WTC11 (cell line): ENCODE measurements at regions not wholly inside any gene's neighbourhood (a gene's known extent, or its start where the extent isn't known, plus 50 kb on each side); places are given as distances from the start of the nearest gene placed in this dataset.

Experiments used
- ATAC-seq: fragments of 200-7000 bp; cut with Tn5 transposase; 2 replicates; pipeline ENCODE4 v1.10.0; 2021; ENCODE audit warnings: mild to moderate bottlenecking, moderate library complexity
- CTCF ChIA-PET: fragments of 300-600 bp; sonication (Branson Sonifier 250); formaldehyde crosslinking; loops from one replicate; lab custom pipeline; 2021; ENCODE audit warnings: antibody characterized with exemption; lab: Charles Lee
- POLR2A ChIA-PET: fragments of 350-600 bp; sonication (Branson Sonifier 250); formaldehyde crosslinking; loops from one replicate; lab custom pipeline; 2021; ENCODE audit warnings: antibody characterized with exemption; lab: Charles Lee
- DNase-seq: peaks from one replicate; pipeline ENCODE4 v3.0.0; 2021; ENCODE audit warnings: low spot score
- H3K27ac Mint-ChIP-seq: 2 replicates; pipeline ENCODE4 v1.8.0; 2021; ENCODE audit warnings: mixed read lengths
- H3K27me3 Mint-ChIP-seq: 2 replicates; pipeline ENCODE4 v1.8.0; 2021; ENCODE audit warnings: low read depth, mild to moderate bottlenecking, moderate library complexity, mixed read lengths
- H3K36me3 Mint-ChIP-seq: 2 replicates; pipeline ENCODE4 v1.8.0; 2021; ENCODE audit warnings: mixed read lengths
- H3K4me1 Mint-ChIP-seq: 2 replicates; pipeline ENCODE4 v1.8.0; 2022; ENCODE audit warnings: mixed read lengths
- H3K4me3 Mint-ChIP-seq: 2 replicates; pipeline ENCODE4 v1.8.0; 2021; ENCODE audit warnings: mild to moderate bottlenecking, moderate library complexity, mixed read lengths
- H3K9me3 Mint-ChIP-seq: 2 replicates; pipeline ENCODE4 v1.8.0; 2021; ENCODE audit warnings: mixed read lengths
- ATF3 ChIP-seq: sonication (generic); formaldehyde crosslinking; conservative IDR thresholded peaks from 2 replicates; pipeline ENCODE4 v1.8.1; 2022; ENCODE audit warnings: mild to moderate bottlenecking, missing genetic modification reagents
- ESRRA ChIP-seq: sonication (generic); formaldehyde crosslinking; IDR thresholded peaks from 2 replicates; pipeline ENCODE4 v1.8.1; 2022; ENCODE audit warnings: mild to moderate bottlenecking, missing genetic modification reagents, borderline replicate concordance
- FOXJ3 ChIP-seq: sonication (generic); formaldehyde crosslinking; IDR thresholded peaks from 2 replicates; pipeline ENCODE4 v1.9.0; 2021; ENCODE audit warnings: missing genetic modification reagents, mild to moderate bottlenecking, borderline replicate concordance
- HMGXB4 ChIP-seq: sonication (generic); formaldehyde crosslinking; IDR thresholded peaks from 2 replicates; pipeline ENCODE4 v1.8.1; 2023; ENCODE audit warnings: mild to moderate bottlenecking, moderate library complexity, missing genetic modification reagents
- NFE2L1 ChIP-seq: sonication (generic); formaldehyde crosslinking; IDR thresholded peaks from 2 replicates; pipeline ENCODE4 v1.8.1; 2023; ENCODE audit warnings: missing genetic modification reagents
- NR1H2 ChIP-seq: sonication (generic); formaldehyde crosslinking; IDR thresholded peaks from 2 replicates; pipeline ENCODE4 v1.9.0; 2021; ENCODE audit warnings: mild to moderate bottlenecking, moderate library complexity, missing genetic modification reagents
- PRRX2 ChIP-seq: fragments of 250-450 bp; sonication (Bioruptor Pico); IDR thresholded peaks from 2 replicates; pipeline ENCODE4 v1.8.0; 2021; ENCODE audit warnings: mild to moderate bottlenecking
- RORB ChIP-seq: fragments of 250-450 bp; sonication (Bioruptor Pico); IDR thresholded peaks from 2 replicates; pipeline ENCODE4 v1.9.0; 2021; ENCODE audit warnings: mild to moderate bottlenecking
- ZNF121 ChIP-seq: sonication (generic); formaldehyde crosslinking; IDR thresholded peaks from 2 replicates; pipeline ENCODE4 v1.8.0; 2023; ENCODE audit warnings: missing genetic modification reagents
- TF ChIP-seq, protein P1 (sequence below): sonication (generic); formaldehyde crosslinking; IDR thresholded peaks from 2 replicates; pipeline ENCODE4 v1.8.0; 2023; ENCODE audit warnings: missing genetic modification reagents, mild to moderate bottlenecking, borderline replicate concordance
- TF ChIP-seq, protein P2 (sequence below): fragments of 250-450 bp; sonication (Bioruptor Pico); IDR thresholded peaks from 2 replicates; pipeline ENCODE4 v1.9.0; 2021; ENCODE audit warnings: mild to moderate bottlenecking

DNA sequence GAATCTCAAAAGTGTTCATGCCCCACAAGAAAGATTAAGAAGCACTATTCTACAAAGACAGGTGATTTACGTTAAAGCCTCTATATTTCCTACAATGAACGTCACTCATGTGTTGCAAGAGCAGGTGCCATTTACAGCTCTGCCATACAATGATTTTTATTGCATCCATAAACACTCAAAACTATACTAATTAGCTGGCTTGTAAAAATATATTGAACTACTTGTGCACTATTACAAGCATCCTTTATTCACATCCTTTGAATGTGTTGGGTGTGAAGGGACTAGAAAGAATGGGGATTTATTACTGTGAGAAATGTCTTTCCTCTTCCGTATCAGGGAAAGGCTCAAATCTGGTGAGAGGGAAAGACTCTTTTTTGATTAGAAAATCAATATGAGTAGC is 50.7 kb upstream of the C3orf49 start (continued):
- TF ChIP-seq, protein P1, sequence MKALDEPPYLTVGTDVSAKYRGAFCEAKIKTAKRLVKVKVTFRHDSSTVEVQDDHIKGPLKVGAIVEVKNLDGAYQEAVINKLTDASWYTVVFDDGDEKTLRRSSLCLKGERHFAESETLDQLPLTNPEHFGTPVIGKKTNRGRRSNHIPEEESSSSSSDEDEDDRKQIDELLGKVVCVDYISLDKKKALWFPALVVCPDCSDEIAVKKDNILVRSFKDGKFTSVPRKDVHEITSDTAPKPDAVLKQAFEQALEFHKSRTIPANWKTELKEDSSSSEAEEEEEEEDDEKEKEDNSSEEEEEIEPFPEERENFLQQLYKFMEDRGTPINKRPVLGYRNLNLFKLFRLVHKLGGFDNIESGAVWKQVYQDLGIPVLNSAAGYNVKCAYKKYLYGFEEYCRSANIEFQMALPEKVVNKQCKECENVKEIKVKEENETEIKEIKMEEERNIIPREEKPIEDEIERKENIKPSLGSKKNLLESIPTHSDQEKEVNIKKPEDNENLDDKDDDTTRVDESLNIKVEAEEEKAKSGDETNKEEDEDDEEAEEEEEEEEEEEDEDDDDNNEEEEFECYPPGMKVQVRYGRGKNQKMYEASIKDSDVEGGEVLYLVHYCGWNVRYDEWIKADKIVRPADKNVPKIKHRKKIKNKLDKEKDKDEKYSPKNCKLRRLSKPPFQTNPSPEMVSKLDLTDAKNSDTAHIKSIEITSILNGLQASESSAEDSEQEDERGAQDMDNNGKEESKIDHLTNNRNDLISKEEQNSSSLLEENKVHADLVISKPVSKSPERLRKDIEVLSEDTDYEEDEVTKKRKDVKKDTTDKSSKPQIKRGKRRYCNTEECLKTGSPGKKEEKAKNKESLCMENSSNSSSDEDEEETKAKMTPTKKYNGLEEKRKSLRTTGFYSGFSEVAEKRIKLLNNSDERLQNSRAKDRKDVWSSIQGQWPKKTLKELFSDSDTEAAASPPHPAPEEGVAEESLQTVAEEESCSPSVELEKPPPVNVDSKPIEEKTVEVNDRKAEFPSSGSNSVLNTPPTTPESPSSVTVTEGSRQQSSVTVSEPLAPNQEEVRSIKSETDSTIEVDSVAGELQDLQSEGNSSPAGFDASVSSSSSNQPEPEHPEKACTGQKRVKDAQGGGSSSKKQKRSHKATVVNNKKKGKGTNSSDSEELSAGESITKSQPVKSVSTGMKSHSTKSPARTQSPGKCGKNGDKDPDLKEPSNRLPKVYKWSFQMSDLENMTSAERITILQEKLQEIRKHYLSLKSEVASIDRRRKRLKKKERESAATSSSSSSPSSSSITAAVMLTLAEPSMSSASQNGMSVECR (CRISPR knock-in tag): no peak
- TF ChIP-seq NR1H2 (CRISPR knock-in tag) (no peak), PRRX2 (CRISPR knock-in tag) (no peak), HMGXB4 (CRISPR knock-in tag) (no peak), ESRRA (CRISPR knock-in tag) (no peak)
- TF ChIP-seq, protein P2, sequence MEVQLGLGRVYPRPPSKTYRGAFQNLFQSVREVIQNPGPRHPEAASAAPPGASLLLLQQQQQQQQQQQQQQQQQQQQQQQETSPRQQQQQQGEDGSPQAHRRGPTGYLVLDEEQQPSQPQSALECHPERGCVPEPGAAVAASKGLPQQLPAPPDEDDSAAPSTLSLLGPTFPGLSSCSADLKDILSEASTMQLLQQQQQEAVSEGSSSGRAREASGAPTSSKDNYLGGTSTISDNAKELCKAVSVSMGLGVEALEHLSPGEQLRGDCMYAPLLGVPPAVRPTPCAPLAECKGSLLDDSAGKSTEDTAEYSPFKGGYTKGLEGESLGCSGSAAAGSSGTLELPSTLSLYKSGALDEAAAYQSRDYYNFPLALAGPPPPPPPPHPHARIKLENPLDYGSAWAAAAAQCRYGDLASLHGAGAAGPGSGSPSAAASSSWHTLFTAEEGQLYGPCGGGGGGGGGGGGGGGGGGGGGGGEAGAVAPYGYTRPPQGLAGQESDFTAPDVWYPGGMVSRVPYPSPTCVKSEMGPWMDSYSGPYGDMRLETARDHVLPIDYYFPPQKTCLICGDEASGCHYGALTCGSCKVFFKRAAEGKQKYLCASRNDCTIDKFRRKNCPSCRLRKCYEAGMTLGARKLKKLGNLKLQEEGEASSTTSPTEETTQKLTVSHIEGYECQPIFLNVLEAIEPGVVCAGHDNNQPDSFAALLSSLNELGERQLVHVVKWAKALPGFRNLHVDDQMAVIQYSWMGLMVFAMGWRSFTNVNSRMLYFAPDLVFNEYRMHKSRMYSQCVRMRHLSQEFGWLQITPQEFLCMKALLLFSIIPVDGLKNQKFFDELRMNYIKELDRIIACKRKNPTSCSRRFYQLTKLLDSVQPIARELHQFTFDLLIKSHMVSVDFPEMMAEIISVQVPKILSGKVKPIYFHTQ (CRISPR knock-in tag): no peak

- CTCF ChIA-PET: no interaction called here
- H3K4me1 Mint-ChIP-seq: no peaks in the 10 kb centered on the region
- no peak for TF ChIP-seq NFE2L1 (CRISPR knock-in tag)
- no peak for TF ChIP-seq ZNF121 (CRISPR knock-in tag)
- TF ChIP-seq RORB: no peak
- TF ChIP-seq ATF3 (CRISPR knock-in tag): no peak
- no peak for TF ChIP-seq FOXJ3 (CRISPR knock-in tag)
- H3K27me3 Mint-ChIP-seq: peaks cover 2% of the 10 kb centered on the region
- no peak for ATAC-seq
- H3K36me3 Mint-ChIP-seq: no peaks in the 10 kb centered on the region
- no peak for DNase-seq
- no peak overlapping the region for H3K4me3 Mint-ChIP-seq
- H3K27ac Mint-ChIP-seq: no peak overlapping the region
- H3K9me3 Mint-ChIP-seq: peaks cover 3% of the 10 kb centered on the region; the same call in 1 of the 2 replicates
- POLR2A ChIA-PET: no interaction called here
These were observed 50.2 kb upstream of the C3orf49 start for GRCh38 chr3:63768888-63769287.
